ENCODE measurements at regions not wholly inside any gene's neighbourhood (a gene's known extent, or its start where the extent isn't known, plus 50 kb on each side); places are given as distances from the start of the nearest gene placed in this dataset.

- no peak overlapping the region for H3K27ac Mint-ChIP-seq
- no peak for DNase-seq
- no peaks in the 10 kb centered on the region for H3K9me3 Mint-ChIP-seq
- H3K4me3 Mint-ChIP-seq, result no peak overlapping the region
- H3K36me3 Mint-ChIP-seq, result no peaks in the 10 kb centered on the region
- H3K4me1 Mint-ChIP-seq, result no peaks in the 10 kb centered on the region
- H3K27me3 Mint-ChIP-seq, result peaks cover 7% of the 10 kb centered on the region
Observed at GRCh38 chr3:153702106-153702505, 419.1 kb upstream of the ARHGEF26 start.

- Mint-ChIP-seq H3K36me3 (no peaks in the 10 kb centered on the region), H3K9me3 (peaks cover under 1% of the 10 kb centered on the region), H3K4me3 (no peak overlapping the region), H3K27ac (no peak overlapping the region), H3K4me1 (no peaks in the 10 kb centered on the region), H3K27me3 (peaks cover 7% of the 10 kb centered on the region)
- DNase-seq, result no peak
Observed at GRCh38 chr3:153704115-153704514, 417.1 kb upstream of the ARHGEF26 start.

- Mint-ChIP-seq H3K27ac (no peak overlapping the region), H3K27me3 (peaks cover 7% of the 10 kb centered on the region), H3K4me1 (no peaks in the 10 kb centered on the region), H3K9me3 (peaks cover 2% of the 10 kb centered on the region), H3K4me3 (no peak overlapping the region), H3K36me3 (no peaks in the 10 kb centered on the region)
- no peak for DNase-seq
Observed at GRCh38 chr3:153706706-153707105, 414.5 kb upstream of the ARHGEF26 start.

GRCh38 chr3:153714016-153714415, 407.2 kb upstream of the ARHGEF26 start:
- peaks cover 2% of the 10 kb centered on the region for H3K9me3 Mint-ChIP-seq
- H3K4me1 Mint-ChIP-seq, result no peaks in the 10 kb centered on the region
- no peak overlapping the region for H3K4me3 Mint-ChIP-seq
- H3K27ac Mint-ChIP-seq, result no peak overlapping the region
- no peaks in the 10 kb centered on the region for H3K36me3 Mint-ChIP-seq
- no peaks in the 10 kb centered on the region for H3K27me3 Mint-ChIP-seq
- DNase-seq, result no peak

GRCh38 chr3:153714588-153715290, 406.5 kb upstream of the ARHGEF26 start:
- DNase-seq, result no peak
- Mint-ChIP-seq H3K27me3 (no peaks in the 10 kb centered on the region), H3K4me3 (no peak overlapping the region), H3K9me3 (no peaks in the 10 kb centered on the region), H3K27ac (no peak overlapping the region), H3K4me1 (no peaks in the 10 kb centered on the region), H3K36me3 (no peaks in the 10 kb centered on the region)

- Mint-ChIP-seq H3K4me3 (no peak overlapping the region), H3K27ac (no peak overlapping the region), H3K9me3 (no peaks in the 10 kb centered on the region), H3K27me3 (peaks cover 5% of the 10 kb centered on the region), H3K4me1 (no peaks in the 10 kb centered on the region), H3K36me3 (no peaks in the 10 kb centered on the region)
- no peak for DNase-seq
Observed at GRCh38 chr3:153722157-153722556, 399.0 kb upstream of the ARHGEF26 start.

- H3K9me3 Mint-ChIP-seq, result peaks cover 13% of the 10 kb centered on the region
Observed at GRCh38 chr3:153731071-153731470, 390.1 kb upstream of the ARHGEF26 start.

GRCh38 chr3:153734777-153735551, 386.2 kb upstream of the ARHGEF26 start:
- Mint-ChIP-seq H3K4me1 (no peaks in the 10 kb centered on the region), H3K9me3 (peaks cover 13% of the 10 kb centered on the region), H3K4me3 (no peak overlapping the region), H3K36me3 (peaks cover 3% of the 10 kb centered on the region), H3K27me3 (peaks cover under 1% of the 10 kb centered on the region), H3K27ac (no peak overlapping the region)
- DNase-seq, result no peak

More at GRCh38 chr3:153731071-153731470, 390.1 kb upstream of the ARHGEF26 start:
- peaks cover 9% of the 10 kb centered on the region for H3K27me3 Mint-ChIP-seq
- no peak overlapping the region for H3K4me3 Mint-ChIP-seq
- H3K36me3 Mint-ChIP-seq, result peaks cover 3% of the 10 kb centered on the region
- no peaks in the 10 kb centered on the region for H3K4me1 Mint-ChIP-seq
- DNase-seq, result no peak
- H3K27ac Mint-ChIP-seq, result no peak overlapping the region

- no peak overlapping the region for H3K27ac Mint-ChIP-seq
- no peak for DNase-seq
- H3K9me3 Mint-ChIP-seq, result no peaks in the 10 kb centered on the region
- H3K4me3 Mint-ChIP-seq, result no peak overlapping the region
- H3K36me3 Mint-ChIP-seq, result no peaks in the 10 kb centered on the region
- H3K27me3 Mint-ChIP-seq, result no peaks in the 10 kb centered on the region
- no peaks in the 10 kb centered on the region for H3K4me1 Mint-ChIP-seq
Observed at GRCh38 chr3:153740109-153740508, 381.1 kb upstream of the ARHGEF26 start.

- no peaks in the 10 kb centered on the region for H3K4me1 Mint-ChIP-seq
Observed at GRCh38 chr3:153744889-153745288, 376.3 kb upstream of the ARHGEF26 start.

GRCh38 chr3:153746211-153746610, 375.0 kb upstream of the ARHGEF26 start:
- Mint-ChIP-seq H3K27ac (no peak overlapping the region), H3K9me3 (no peaks in the 10 kb centered on the region), H3K27me3 (no peaks in the 10 kb centered on the region), H3K36me3 (no peaks in the 10 kb centered on the region), H3K4me3 (no peak overlapping the region), H3K4me1 (no peaks in the 10 kb centered on the region)
- no peak for DNase-seq

More at GRCh38 chr3:153744889-153745288, 376.3 kb upstream of the ARHGEF26 start:
- Mint-ChIP-seq H3K36me3 (no peaks in the 10 kb centered on the region), H3K4me3 (no peak overlapping the region), H3K27me3 (no peaks in the 10 kb centered on the region), H3K27ac (no peak overlapping the region), H3K9me3 (no peaks in the 10 kb centered on the region)
- no peak for DNase-seq

GRCh38 chr3:153749070-153749610, 372.1 kb upstream of the ARHGEF26 start:
- Mint-ChIP-seq H3K27me3 (no peaks in the 10 kb centered on the region), H3K36me3 (no peaks in the 10 kb centered on the region), H3K27ac (no peak overlapping the region), H3K9me3 (no peaks in the 10 kb centered on the region), H3K4me1 (no peaks in the 10 kb centered on the region), H3K4me3 (no peak overlapping the region)
- no peak for DNase-seq

GRCh38 chr3:153752405-153753027, 368.7 kb upstream of the ARHGEF26 start:
- Mint-ChIP-seq H3K27me3 (no peaks in the 10 kb centered on the region), H3K4me1 (no peaks in the 10 kb centered on the region), H3K36me3 (no peaks in the 10 kb centered on the region), H3K9me3 (peaks cover 1% of the 10 kb centered on the region), H3K4me3 (no peak overlapping the region), H3K27ac (no peak overlapping the region)
- DNase-seq, result no peak

- Mint-ChIP-seq H3K9me3 (peaks cover 1% of the 10 kb centered on the region), H3K36me3 (no peaks in the 10 kb centered on the region), H3K27ac (no peak overlapping the region), H3K4me1 (no peaks in the 10 kb centered on the region), H3K27me3 (no peaks in the 10 kb centered on the region), H3K4me3 (no peak overlapping the region)
- DNase-seq, result no peak
Observed at GRCh38 chr3:153753035-153753434, 368.2 kb upstream of the ARHGEF26 start.

GRCh38 chr3:153756816-153757215, 364.4 kb upstream of the ARHGEF26 start:
- Mint-ChIP-seq H3K27ac (no peak overlapping the region), H3K9me3 (peaks cover 1% of the 10 kb centered on the region), H3K4me1 (no peaks in the 10 kb centered on the region), H3K36me3 (no peaks in the 10 kb centered on the region), H3K4me3 (no peak overlapping the region), H3K27me3 (no peaks in the 10 kb centered on the region)
- no peak for DNase-seq
